Activated CD4-positive, alpha-beta T cell treated with anti-CD3 and anti-CD28 coated beads, Interleukin-10, Interleukin-2, amounts not matched to agents 100 ng/mL and 50 ng/mL, durations not matched to agents 16 hours and 8 hours (primary cell): ENCODE measurements at regions not wholly inside any gene's neighbourhood (a gene's known extent, or its start where the extent isn't known, plus 50 kb on each side); places are given as distances from the start of the nearest gene placed in this dataset.
A peak's percentile ranks its signal among the peaks of the same experiment; 100 is the strongest.
"Not testable (repeated sequence)": the region's sequence is repeated elsewhere in the genome, so short reads cannot be mapped to it uniquely, and the experiment has no call there.

ENCODE experiments used
- DNase-seq: peaks from one replicate; pipeline ENCODE4 v3.0.0-alpha.2; 2020

GRCh38 chr10:84571146-84571545 lies 242.8 kb downstream of the CCSER2 start:
- no peak for DNase-seq

- DNase-seq: no peak
Observed at GRCh38 chr10:84574102-84574501, 245.7 kb downstream of the CCSER2 start.

GRCh38 chr10:84581976-84582375 lies 253.6 kb downstream of the CCSER2 start:
- no peak for DNase-seq

- no peak for DNase-seq
Observed at GRCh38 chr10:84583501-84583900, 255.1 kb downstream of the CCSER2 start.

- no peak for DNase-seq
Observed at GRCh38 chr10:84587789-84588188, 259.4 kb downstream of the CCSER2 start.

GRCh38 chr10:84588426-84588825 lies 260.0 kb downstream of the CCSER2 start:
- no peak for DNase-seq

- DNase-seq: no peak
Observed at GRCh38 chr10:84588971-84589370, 260.6 kb downstream of the CCSER2 start.

GRCh38 chr10:84589526-84590205 lies 261.3 kb downstream of the CCSER2 start:
- no peak for DNase-seq

GRCh38 chr10:84590327-84591193 lies 262.2 kb downstream of the CCSER2 start:
- no peak for DNase-seq

GRCh38 chr10:84593506-84593905 lies 265.1 kb downstream of the CCSER2 start:
- no peak for DNase-seq

GRCh38 chr10:84596585-84596984 lies 268.2 kb downstream of the CCSER2 start:
- DNase-seq: no peak

- no peak for DNase-seq
Observed at GRCh38 chr10:84599254-84599653, 270.9 kb downstream of the CCSER2 start.

- DNase-seq: no peak
Observed at GRCh38 chr10:84600947-84601346, 272.6 kb downstream of the CCSER2 start.

GRCh38 chr10:84602543-84602942 lies 274.2 kb downstream of the CCSER2 start:
- DNase-seq: not testable (repeated sequence)

GRCh38 chr10:84603971-84604370 lies 275.6 kb downstream of the CCSER2 start:
- no peak for DNase-seq

GRCh38 chr10:84605802-84606201 lies 277.4 kb downstream of the CCSER2 start:
- DNase-seq: no peak

GRCh38 chr10:84606428-84606827 lies 278.0 kb downstream of the CCSER2 start:
- no peak for DNase-seq

- DNase-seq: no peak
Observed at GRCh38 chr10:84607044-84607443, 278.7 kb downstream of the CCSER2 start.

- no peak for DNase-seq
Observed at GRCh38 chr10:84607523-84607922, 279.1 kb downstream of the CCSER2 start.

GRCh38 chr10:84608126-84608525 lies 279.7 kb downstream of the CCSER2 start:
- DNase-seq: peak; percentile 71

GRCh38 chr10:84613336-84614021 lies 285.1 kb downstream of the CCSER2 start:
- peak; percentile 22 for DNase-seq

- no peak for DNase-seq
Observed at GRCh38 chr10:84626397-84627087, 298.2 kb downstream of the CCSER2 start.

GRCh38 chr10:84632866-84633265 lies 304.5 kb downstream of the CCSER2 start:
- no peak for DNase-seq
